ENCODE measurements at regions not wholly inside any gene's neighbourhood (a gene's known extent, or its start where the extent isn't known, plus 50 kb on each side); places are given as distances from the start of the nearest gene placed in this dataset.

- H3K4me3 ChIP-seq (ENCODE audit: low read length) = no peak overlapping the region
- no peaks in the 10 kb centered on the region for H4K20me1 ChIP-seq (ENCODE audit: low read length)
- ChIA-PET POLR2A (ENCODE audit: unreplicated experiment) (interaction anchor here (0.6 kb wide), 1 partner anchor 44 kb away, joined by 3 read pairs; no protein-coding TSS in a partner anchor), CTCF (no interaction called here)
- no peaks in the 10 kb centered on the region for H3K79me2 ChIP-seq (ENCODE audit: low read length)
- H3K27ac ChIP-seq (ENCODE audit: low read length) = no peak overlapping the region
- H2AFZ ChIP-seq (ENCODE audit: low read length) = no peak overlapping the region
- BruUV-seq (replicated peaks) = no TSS peak
- intact Hi-C loops (cut with micrococcal nuclease) = no loop called here
- H3K9me2 ChIP-seq (replicated peaks; ENCODE audit: low read length) = no peaks in the 10 kb centered on the region
- no peaks in the 10 kb centered on the region for H3K9me3 ChIP-seq (ENCODE audit: low read length)
- no peak overlapping the region for H3K9ac ChIP-seq (ENCODE audit: low read length)
- no peak for ATAC-seq
- H3K4me1 ChIP-seq (ENCODE audit: insufficient read depth, low read length) = peaks cover 12% of the 10 kb centered on the region
- H3K36me3 ChIP-seq (ENCODE audit: low read depth, low read length) = no peaks in the 10 kb centered on the region
- H3K27me3 ChIP-seq (ENCODE audit: low read length) = no peaks in the 10 kb centered on the region
- DNase-seq = no peak
- no peaks in the 10 kb centered on the region for H3F3A ChIP-seq (ENCODE audit: low read length, unreplicated experiment)
- no peak overlapping the region for H3K4me2 ChIP-seq (ENCODE audit: low read length)
- TF ChIP-seq CTCF (conservative IDR thresholded peaks at IDR 0.05; ENCODE audit: low read depth, low read length) (no peak), EZH2 (IDR thresholded peaks at IDR 0.05; ENCODE audit: low read length, unreplicated experiment) (no peak), EZH2phosphoT487 (IDR thresholded peaks at IDR 0.05; ENCODE audit: borderline replicate concordance, low read length) (no peak)
These were observed 63.0 kb upstream of the DSC1 start for GRCh38 chr18:31225668-31226067.

GRCh38 chr18:31227497-31228229, 65.0 kb upstream of the DSC1 start:
- CTCF ChIA-PET = no interaction called here
- H3K27ac ChIP-seq (ENCODE audit: low read length) = no peak overlapping the region
- H3K4me3 ChIP-seq (ENCODE audit: low read length) = no peak overlapping the region
- no peaks in the 10 kb centered on the region for H3K79me2 ChIP-seq (ENCODE audit: low read length)
- no peaks in the 10 kb centered on the region for H3K9me3 ChIP-seq (ENCODE audit: low read length)
- no peaks in the 10 kb centered on the region for H3K9me2 ChIP-seq (replicated peaks; ENCODE audit: low read length)
- TF ChIP-seq EZH2phosphoT487 (IDR thresholded peaks at IDR 0.05; ENCODE audit: borderline replicate concordance, low read length) (no peak), EZH2 (IDR thresholded peaks at IDR 0.05; ENCODE audit: low read length, unreplicated experiment) (no peak), CTCF (conservative IDR thresholded peaks at IDR 0.05; ENCODE audit: low read depth, low read length) (no peak)
- no peaks in the 10 kb centered on the region for H3K36me3 ChIP-seq (ENCODE audit: low read depth, low read length)
- POLR2A ChIA-PET (ENCODE audit: unreplicated experiment) = no interaction called here
- no peaks in the 10 kb centered on the region for H3K27me3 ChIP-seq (ENCODE audit: low read length)
- DNase-seq (no peak), ATAC-seq (no peak)
- intact Hi-C loops (cut with micrococcal nuclease) = no loop called here
- H4K20me1 ChIP-seq (ENCODE audit: low read length) = no peaks in the 10 kb centered on the region
- H3K9ac ChIP-seq (ENCODE audit: low read length) = no peak overlapping the region
- H3K4me1 ChIP-seq (ENCODE audit: insufficient read depth, low read length) = peaks cover 17% of the 10 kb centered on the region
- H3F3A ChIP-seq (ENCODE audit: low read length, unreplicated experiment) = no peaks in the 10 kb centered on the region
- no TSS peak for BruUV-seq (replicated peaks)
- no peak overlapping the region for H2AFZ ChIP-seq (ENCODE audit: low read length)
- H3K4me2 ChIP-seq (ENCODE audit: low read length) = no peak overlapping the region

GRCh38 chr18:31229829-31230228, 67.2 kb upstream of the DSC1 start:
- POLR2A ChIA-PET (ENCODE audit: unreplicated experiment) = interaction anchor here (0.5 kb wide), 1 partner anchor 172 kb away, joined by 3 read pairs; no protein-coding TSS in a partner anchor
- BruUV-seq (replicated peaks) = no TSS peak
- ATAC-seq (no peak), DNase-seq (no peak)
- Histone ChIP-seq H3K36me3 (ENCODE audit: low read depth, low read length) (no peaks in the 10 kb centered on the region), H3K4me1 (ENCODE audit: insufficient read depth, low read length) (peaks cover 17% of the 10 kb centered on the region), H3K9me2 (replicated peaks; ENCODE audit: low read length) (no peaks in the 10 kb centered on the region), H3K4me3 (ENCODE audit: low read length) (no peak overlapping the region), H3K9me3 (ENCODE audit: low read length) (no peaks in the 10 kb centered on the region), H3K27me3 (ENCODE audit: low read length) (no peaks in the 10 kb centered on the region), H3K9ac (ENCODE audit: low read length) (peak overlapping the region; percentile 47; the same call in 1 of the 2 replicates), H3F3A (ENCODE audit: low read length, unreplicated experiment) (no peaks in the 10 kb centered on the region), H2AFZ (ENCODE audit: low read length) (no peak overlapping the region), H3K27ac (ENCODE audit: low read length) (peak overlapping the region; percentile 90), H3K79me2 (ENCODE audit: low read length) (no peaks in the 10 kb centered on the region), H3K4me2 (ENCODE audit: low read length) (peak overlapping the region; percentile 53), H4K20me1 (ENCODE audit: low read length) (no peaks in the 10 kb centered on the region)
- CTCF ChIA-PET = no interaction called here
- TF ChIP-seq CTCF (conservative IDR thresholded peaks at IDR 0.05; ENCODE audit: low read depth, low read length) (no peak), EZH2 (IDR thresholded peaks at IDR 0.05; ENCODE audit: low read length, unreplicated experiment) (no peak), EZH2phosphoT487 (IDR thresholded peaks at IDR 0.05; ENCODE audit: borderline replicate concordance, low read length) (no peak)
- intact Hi-C loops (cut with micrococcal nuclease) = loop anchor here (1.0 to 2.0 kb wide), 2 partner anchors 24 to 45 kb away; no protein-coding TSS in a partner anchor
